Thymus (tissue), 11 donors: ENCODE measurements at regions not wholly inside any gene's neighbourhood (a gene's known extent, or its start where the extent isn't known, plus 50 kb on each side); places are given as distances from the start of the nearest gene placed in this dataset.

Source experiments
- DNase-seq, 9 donors: peaks; one replicate each; pipeline ENCODE4 v3.0.0-alpha.2; 2013; ENCODE audit warnings: low spot score in 9 of 9, low read depth in 6 of 9, missing footprints in 1 of 9
- H3K27ac ChIP-seq, 2 donors: one replicate each; pipeline ENCODE4 v1.5.1; 2013; ENCODE audit warnings: control low read depth in 1 of 2, low read depth in 1 of 2, low read length in 1 of 2, mild to moderate bottlenecking in 1 of 2, moderate library complexity in 1 of 2
- H3K27me3 ChIP-seq, 2 donors: one replicate each; pipeline ENCODE4 v1.5.1; 2013; ENCODE audit warnings: low read length in 1 of 2; ENCODE audit not compliant: control insufficient read depth in 2 of 2, insufficient read depth in 1 of 2
- H3K36me3 ChIP-seq, 2 donors: one replicate each; pipeline ENCODE4 v1.5.1; 2013; ENCODE audit warnings: low read length in 1 of 2, mild to moderate bottlenecking in 1 of 2, moderate library complexity in 1 of 2; ENCODE audit not compliant: control insufficient read depth in 2 of 2, insufficient read depth in 2 of 2
- H3K4me1 ChIP-seq, 2 donors: one replicate each; pipeline ENCODE4 v1.5.1; 2013; ENCODE audit warnings: low read length in 2 of 2; ENCODE audit not compliant: control insufficient read depth in 2 of 2, insufficient read depth in 2 of 2
- H3K4me3 ChIP-seq, 2 donors: one replicate each; pipeline ENCODE4 v1.5.1; 2013; ENCODE audit warnings: low read length in 2 of 2, control low read depth in 1 of 2, mild to moderate bottlenecking in 1 of 2
- H3K9me3 ChIP-seq, 2 donors: one replicate each; pipeline ENCODE4 v1.5.1; 2013; ENCODE audit warnings: low read length in 1 of 2, mild to moderate bottlenecking in 1 of 2; ENCODE audit not compliant: control insufficient read depth in 2 of 2, insufficient read depth in 1 of 2
- WGBS: extraction: QIAGEN DNeasy Blood & Tissue Kit; methylation state at CpG from one replicate; pipeline ENCODE4 v1.1.7; 2013; 5-methylcytosine and 5-hydroxymethylcytosine counted together
- donor health status: healthy.

GRCh38 chr16:88319116-88319965 is 63.4 kb upstream of the ZNF469 start:
- Histone ChIP-seq H3K9me3 (peaks cover 1 to 8% of the 10 kb centered on the region in 2 donors), H3K4me1 (peaks cover 0 to 12% of the 10 kb centered on the region in 2 donors), H3K36me3 (no peaks in the 10 kb centered on the region), H3K4me3 (no peak overlapping the region), H3K27ac (no peak overlapping the region), H3K27me3 (no peaks in the 10 kb centered on the region)
- WGBS: 94% methylated on average over 23 of the region's 23 CpGs
- DNase-seq: no peak

- 97% methylated on average over 16 of the region's 16 CpGs for WGBS
These were observed 61.7 kb upstream of the ZNF469 start for GRCh38 chr16:88320947-88321634.

GRCh38 chr16:88321635-88322499 is 60.9 kb upstream of the ZNF469 start:
- Histone ChIP-seq H3K27me3 (no peaks in the 10 kb centered on the region), H3K4me1 (peaks cover 0 to 12% of the 10 kb centered on the region in 2 donors), H3K27ac (no peak overlapping the region), H3K9me3 (peaks cover 1 to 8% of the 10 kb centered on the region in 2 donors), H3K4me3 (no peak overlapping the region), H3K36me3 (no peaks in the 10 kb centered on the region)
- no peak for DNase-seq
- WGBS: 97% methylated on average over 32 of the region's 32 CpGs

More at GRCh38 chr16:88320947-88321634, 61.7 kb upstream of the ZNF469 start:
- H3K4me1 ChIP-seq: peaks cover 0 to 12% of the 10 kb centered on the region in 2 donors
- no peaks in the 10 kb centered on the region for H3K27me3 ChIP-seq
- no peaks in the 10 kb centered on the region for H3K36me3 ChIP-seq
- H3K27ac ChIP-seq: no peak overlapping the region
- peaks cover 1 to 8% of the 10 kb centered on the region in 2 donors for H3K9me3 ChIP-seq
- no peak overlapping the region for H3K4me3 ChIP-seq
- no peak for DNase-seq

GRCh38 chr16:88322500-88322970 is 60.2 kb upstream of the ZNF469 start:
- Histone ChIP-seq H3K4me3 (no peak overlapping the region), H3K36me3 (no peaks in the 10 kb centered on the region), H3K4me1 (peaks cover 0 to 12% of the 10 kb centered on the region in 2 donors), H3K27me3 (no peaks in the 10 kb centered on the region), H3K9me3 (peaks cover 1 to 8% of the 10 kb centered on the region in 2 donors), H3K27ac (no peak overlapping the region)
- no peak for DNase-seq
- WGBS: 95% methylated on average over 19 of the region's 19 CpGs

GRCh38 chr16:88323041-88323440 is 59.7 kb upstream of the ZNF469 start:
- Histone ChIP-seq H3K36me3 (no peaks in the 10 kb centered on the region), H3K9me3 (peaks cover 1 to 8% of the 10 kb centered on the region in 2 donors), H3K27ac (no peak overlapping the region), H3K4me1 (peaks cover 0 to 9% of the 10 kb centered on the region in 2 donors), H3K4me3 (no peak overlapping the region), H3K27me3 (no peaks in the 10 kb centered on the region)
- WGBS: 93% methylated on average over 9 of the region's 9 CpGs
- no peak for DNase-seq

- H3K4me1 ChIP-seq: peaks cover 0 to 3% of the 10 kb centered on the region in 2 donors
- 96% methylated on average over 15 of the region's 15 CpGs for WGBS
- no peak overlapping the region for H3K27ac ChIP-seq
- peaks cover 1 to 8% of the 10 kb centered on the region in 2 donors for H3K9me3 ChIP-seq
- no peak for DNase-seq
- no peaks in the 10 kb centered on the region for H3K27me3 ChIP-seq
- no peak overlapping the region for H3K4me3 ChIP-seq
- no peaks in the 10 kb centered on the region for H3K36me3 ChIP-seq
These were observed 59.0 kb upstream of the ZNF469 start for GRCh38 chr16:88323546-88324330.

GRCh38 chr16:88325087-88325750 is 57.5 kb upstream of the ZNF469 start:
- no peaks in the 10 kb centered on the region for H3K36me3 ChIP-seq
- peaks cover 1 to 8% of the 10 kb centered on the region in 2 donors for H3K9me3 ChIP-seq
- DNase-seq: no peak
- no peak overlapping the region for H3K4me3 ChIP-seq
- no peak overlapping the region for H3K27ac ChIP-seq
- WGBS: 90% methylated on average over 15 of the region's 15 CpGs
- H3K4me1 ChIP-seq: no peaks in the 10 kb centered on the region
- H3K27me3 ChIP-seq: no peaks in the 10 kb centered on the region

GRCh38 chr16:88325976-88326375 is 56.8 kb upstream of the ZNF469 start:
- no peaks in the 10 kb centered on the region for H3K4me1 ChIP-seq
- WGBS: 94% methylated on average over 3 of the region's 3 CpGs
- DNase-seq: no peak
- no peak overlapping the region for H3K27ac ChIP-seq
- H3K36me3 ChIP-seq: no peaks in the 10 kb centered on the region
- H3K9me3 ChIP-seq: peaks cover 1 to 8% of the 10 kb centered on the region in 2 donors
- no peak overlapping the region for H3K4me3 ChIP-seq
- no peaks in the 10 kb centered on the region for H3K27me3 ChIP-seq
